ENCODE measurements at regions not wholly inside any gene's neighbourhood (a gene's known extent, or its start where the extent isn't known, plus 50 kb on each side); places are given as distances from the start of the nearest gene placed in this dataset.

DNA sequence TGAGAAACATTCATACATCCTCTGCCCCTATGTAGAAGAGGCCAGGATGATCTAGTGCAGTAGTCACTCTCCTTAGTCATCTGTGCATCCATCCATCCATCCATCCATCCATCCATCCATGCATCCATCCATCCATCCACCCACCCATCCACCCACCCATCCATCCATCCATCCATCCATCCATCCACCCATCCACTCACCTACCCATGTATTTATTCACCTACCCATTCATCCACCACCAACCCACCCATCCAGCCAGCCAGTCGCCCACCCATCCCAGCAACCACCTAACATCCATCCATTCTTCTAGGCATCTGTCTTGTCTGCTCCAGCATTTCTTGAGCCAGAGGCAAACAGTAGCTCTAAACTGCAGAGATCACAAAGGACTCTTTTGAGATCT is 87.1 kb downstream of the MSX2 start:
- no peak for DNase-seq
- no peak overlapping the region for H3K27ac ChIP-seq
- TF ChIP-seq EP300 (IDR thresholded peaks at IDR 0.05) (no peak), POLR2A (IDR thresholded peaks at IDR 0.05) (no peak)
- TF ChIP-seq, protein P1, sequence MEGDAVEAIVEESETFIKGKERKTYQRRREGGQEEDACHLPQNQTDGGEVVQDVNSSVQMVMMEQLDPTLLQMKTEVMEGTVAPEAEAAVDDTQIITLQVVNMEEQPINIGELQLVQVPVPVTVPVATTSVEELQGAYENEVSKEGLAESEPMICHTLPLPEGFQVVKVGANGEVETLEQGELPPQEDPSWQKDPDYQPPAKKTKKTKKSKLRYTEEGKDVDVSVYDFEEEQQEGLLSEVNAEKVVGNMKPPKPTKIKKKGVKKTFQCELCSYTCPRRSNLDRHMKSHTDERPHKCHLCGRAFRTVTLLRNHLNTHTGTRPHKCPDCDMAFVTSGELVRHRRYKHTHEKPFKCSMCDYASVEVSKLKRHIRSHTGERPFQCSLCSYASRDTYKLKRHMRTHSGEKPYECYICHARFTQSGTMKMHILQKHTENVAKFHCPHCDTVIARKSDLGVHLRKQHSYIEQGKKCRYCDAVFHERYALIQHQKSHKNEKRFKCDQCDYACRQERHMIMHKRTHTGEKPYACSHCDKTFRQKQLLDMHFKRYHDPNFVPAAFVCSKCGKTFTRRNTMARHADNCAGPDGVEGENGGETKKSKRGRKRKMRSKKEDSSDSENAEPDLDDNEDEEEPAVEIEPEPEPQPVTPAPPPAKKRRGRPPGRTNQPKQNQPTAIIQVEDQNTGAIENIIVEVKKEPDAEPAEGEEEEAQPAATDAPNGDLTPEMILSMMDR (IDR thresholded peaks at IDR 0.05), result no peak

DNA sequence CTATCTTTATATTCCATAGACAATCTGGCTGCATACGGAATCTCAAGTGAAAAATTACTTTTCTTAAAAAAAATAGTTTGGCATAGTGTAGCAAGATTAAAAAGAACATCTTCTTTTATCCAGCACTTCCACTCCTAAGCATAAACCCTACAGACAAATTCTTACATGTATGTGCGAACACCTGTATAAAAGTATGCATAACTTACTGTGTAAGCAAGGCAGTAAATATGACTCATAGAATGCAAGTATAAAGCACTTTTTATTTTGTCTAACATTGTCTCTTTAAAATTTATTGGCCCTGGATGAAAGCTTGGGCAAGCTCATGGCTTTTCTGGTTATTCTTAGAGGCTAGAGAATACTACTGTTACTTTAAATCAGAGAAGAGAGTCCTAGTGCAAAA is 86.4 kb downstream of the MSX2 start:
- H3K9me3 ChIP-seq, result no peaks in the 10 kb centered on the region
- TF ChIP-seq EP300 (IDR thresholded peaks at IDR 0.05), result no peak
- TF ChIP-seq, protein P1 (IDR thresholded peaks at IDR 0.05), result no peak
- TF ChIP-seq POLR2A (IDR thresholded peaks at IDR 0.05), result no peak
- no peak overlapping the region for H3K4me3 ChIP-seq
- H3K27me3 ChIP-seq, result no peaks in the 10 kb centered on the region
- H3K4me1 ChIP-seq (ENCODE audit: insufficient read depth), result no peaks in the 10 kb centered on the region
- no peak for DNase-seq
- no peak overlapping the region for H3K27ac ChIP-seq
- 75 to 85% (median 83%) methylated on average over 2 of the region's 2 CpGs for WGBS, 3 donors
- H3K36me3 ChIP-seq, result no peaks in the 10 kb centered on the region
- intact Hi-C loops (cut with DNase I), result no loop called here

More for the DNA sequence above, 87.1 kb downstream of the MSX2 start:
- Histone ChIP-seq H3K27me3 (no peaks in the 10 kb centered on the region), H3K36me3 (no peaks in the 10 kb centered on the region), H3K4me1 (ENCODE audit: insufficient read depth) (no peaks in the 10 kb centered on the region), H3K9me3 (no peaks in the 10 kb centered on the region), H3K4me3 (no peak overlapping the region)
- intact Hi-C loops (cut with DNase I), result no loop called here
- WGBS, 3 donors, result 73 to 84% (median 79%) methylated on average over 1 of the region's 1 CpG

DNA sequence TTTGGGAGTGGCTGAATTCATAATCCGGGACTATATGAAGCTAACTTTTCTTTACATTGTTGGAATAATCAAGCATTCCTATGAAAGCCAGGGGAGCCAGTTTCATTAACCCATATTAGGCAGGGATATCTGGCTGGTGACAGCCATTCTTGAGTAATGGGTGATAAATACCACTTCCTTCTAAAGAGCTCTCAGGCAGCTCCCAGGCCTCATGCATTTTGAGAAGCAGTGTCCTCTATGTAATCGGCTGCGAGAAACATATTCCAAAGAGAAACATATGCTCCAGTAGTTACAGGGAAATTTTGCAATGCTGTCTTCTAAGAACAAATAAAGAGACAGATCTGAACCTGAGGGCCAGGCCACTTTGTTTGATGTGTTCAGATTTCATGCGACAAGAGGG is 83.1 kb downstream of the MSX2 start:
- DNase-seq, result no peak
- TF ChIP-seq, protein P1 (IDR thresholded peaks at IDR 0.05), result no peak
- TF ChIP-seq EP300 (IDR thresholded peaks at IDR 0.05) (no peak), POLR2A (IDR thresholded peaks at IDR 0.05) (no peak)
- Histone ChIP-seq H3K27me3 (no peaks in the 10 kb centered on the region), H3K9me3 (no peaks in the 10 kb centered on the region), H3K4me3 (no peak overlapping the region), H3K36me3 (no peaks in the 10 kb centered on the region), H3K27ac (no peak overlapping the region), H3K4me1 (ENCODE audit: insufficient read depth) (no peaks in the 10 kb centered on the region)
- 42 to 55% (median 46%) methylated on average over 4 of the region's 4 CpGs for WGBS, 3 donors
- intact Hi-C loops (cut with DNase I), result no loop called here

DNA sequence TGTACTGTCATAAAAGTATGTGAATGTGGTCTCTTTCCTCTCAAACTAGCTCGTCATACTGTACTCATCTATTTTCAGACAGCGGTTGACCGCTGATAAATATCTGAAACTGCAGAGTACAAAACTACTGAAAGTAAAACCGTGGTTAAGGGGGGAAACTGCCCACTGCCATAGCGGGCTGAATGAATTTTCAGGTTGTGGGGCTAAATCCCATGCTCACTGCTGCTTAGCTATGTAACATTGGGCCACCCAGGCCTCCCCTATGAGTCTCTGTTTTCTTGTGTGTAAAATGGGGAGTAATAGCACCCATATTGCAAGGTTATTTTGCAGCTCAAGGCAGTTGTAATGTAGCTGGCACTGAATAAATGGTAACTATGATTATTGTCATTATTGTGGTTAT is 82.3 kb downstream of the MSX2 start:
- 66 to 84% (median 81%) methylated on average over 5 of the region's 5 CpGs for WGBS, 3 donors
- intact Hi-C loops (cut with DNase I), result no loop called here
- Histone ChIP-seq H3K27ac (no peak overlapping the region), H3K36me3 (no peaks in the 10 kb centered on the region), H3K9me3 (no peaks in the 10 kb centered on the region), H3K27me3 (no peaks in the 10 kb centered on the region), H3K4me3 (no peak overlapping the region), H3K4me1 (ENCODE audit: insufficient read depth) (no peaks in the 10 kb centered on the region)
- no peak for DNase-seq
- TF ChIP-seq EP300 (IDR thresholded peaks at IDR 0.05) (no peak), POLR2A (IDR thresholded peaks at IDR 0.05) (no peak)
- TF ChIP-seq, protein P1 (IDR thresholded peaks at IDR 0.05), result no peak

DNA sequence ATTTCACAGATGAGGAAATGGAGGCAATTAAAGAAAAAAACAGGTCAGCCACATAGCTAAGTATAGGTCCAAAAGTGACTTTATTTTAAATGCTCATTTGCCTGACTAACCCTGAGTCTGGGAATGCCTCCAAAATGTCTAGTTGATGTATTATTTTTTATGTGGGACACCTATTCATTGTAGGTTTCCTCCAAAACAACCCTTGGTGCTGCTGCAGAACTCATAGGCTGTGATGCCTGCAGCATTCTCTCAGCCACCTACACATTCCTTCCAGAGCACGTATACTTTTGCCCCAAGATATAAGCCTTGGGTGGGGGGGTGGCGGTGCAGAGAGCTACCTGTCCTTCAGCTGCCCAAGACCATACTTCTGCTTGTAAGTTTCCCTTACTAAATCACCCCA is 77.4 kb downstream of the MSX2 start:
- intact Hi-C loops (cut with DNase I), result no loop called here
- Histone ChIP-seq H3K4me1 (ENCODE audit: insufficient read depth) (no peaks in the 10 kb centered on the region), H3K27ac (no peak overlapping the region), H3K4me3 (no peak overlapping the region), H3K9me3 (peaks cover 0 to 6% of the 10 kb centered on the region in 2 donors), H3K27me3 (no peaks in the 10 kb centered on the region), H3K36me3 (no peaks in the 10 kb centered on the region)
- WGBS, 3 donors, result 44 to 60% (median 53%) methylated on average over 2 of the region's 2 CpGs
- no peak for DNase-seq
- TF ChIP-seq POLR2A (IDR thresholded peaks at IDR 0.05) (no peak), EP300 (IDR thresholded peaks at IDR 0.05) (no peak)
- TF ChIP-seq, protein P1 (IDR thresholded peaks at IDR 0.05), result no peak

Measured in ovary (tissue), 7 donors.